Vagina (tissue), 2 donors: ENCODE measurements at regions not wholly inside any gene's neighbourhood (a gene's known extent, or its start where the extent isn't known, plus 50 kb on each side); places are given as distances from the start of the nearest gene placed in this dataset.

Experiments
- POLR2A ChIP-seq, 2 donors: fragments of 450-650 bp; IDR thresholded peaks; one replicate each; pipeline ENCODE4 v1.6.1; 2017; ENCODE audit warnings: antibody characterized with exemption in 2 of 2, mild to moderate bottlenecking in 2 of 2, moderate library complexity in 2 of 2
- POLR2AphosphoS5 ChIP-seq, 2 donors: sonication (generic); formaldehyde crosslinking; IDR thresholded peaks; one replicate each; pipeline ENCODE4 v1.9.0; 2017; ENCODE audit warnings: antibody characterized with exemption in 2 of 2, mild to moderate bottlenecking in 2 of 2, low read depth in 1 of 2; ENCODE audit not compliant: insufficient read depth in 1 of 2
- TF ChIP-seq, protein P1 (sequence below), 3 experiments: fragments of 450-650 bp in 2 of 3; fragments of 200-600 bp in 1 of 3; sonication (generic) in 1 of 3; IDR thresholded peaks; one replicate each; pipeline ENCODE4 v1.5.1; 2017 to 2019; ENCODE audit warnings: antibody characterized with exemption in 3 of 3, mild to moderate bottlenecking in 2 of 3, moderate library complexity in 2 of 3

DNA sequence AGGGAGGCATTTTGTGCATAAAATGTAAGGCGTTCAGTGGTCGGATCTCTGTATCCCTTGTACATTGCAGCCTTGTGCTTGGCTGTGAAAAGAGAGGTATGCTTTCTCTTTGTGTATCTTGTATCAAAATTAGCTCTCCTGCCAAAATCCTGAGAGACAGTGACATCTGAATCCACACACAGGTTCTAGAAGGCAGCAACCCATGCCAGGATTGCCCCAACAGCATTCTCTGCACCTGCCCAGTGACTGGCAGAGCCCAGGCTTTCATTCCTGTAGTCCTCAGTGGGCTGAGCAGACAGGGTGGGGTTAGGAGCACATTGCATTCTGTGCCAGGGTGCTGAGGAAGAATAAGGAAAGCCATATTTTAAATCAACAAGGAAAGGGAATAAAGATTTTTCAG lies 740.3 kb upstream of the RAB6C start:
- TF ChIP-seq POLR2A (IDR thresholded peaks at IDR 0.05): no peak
- TF ChIP-seq, protein P1, sequence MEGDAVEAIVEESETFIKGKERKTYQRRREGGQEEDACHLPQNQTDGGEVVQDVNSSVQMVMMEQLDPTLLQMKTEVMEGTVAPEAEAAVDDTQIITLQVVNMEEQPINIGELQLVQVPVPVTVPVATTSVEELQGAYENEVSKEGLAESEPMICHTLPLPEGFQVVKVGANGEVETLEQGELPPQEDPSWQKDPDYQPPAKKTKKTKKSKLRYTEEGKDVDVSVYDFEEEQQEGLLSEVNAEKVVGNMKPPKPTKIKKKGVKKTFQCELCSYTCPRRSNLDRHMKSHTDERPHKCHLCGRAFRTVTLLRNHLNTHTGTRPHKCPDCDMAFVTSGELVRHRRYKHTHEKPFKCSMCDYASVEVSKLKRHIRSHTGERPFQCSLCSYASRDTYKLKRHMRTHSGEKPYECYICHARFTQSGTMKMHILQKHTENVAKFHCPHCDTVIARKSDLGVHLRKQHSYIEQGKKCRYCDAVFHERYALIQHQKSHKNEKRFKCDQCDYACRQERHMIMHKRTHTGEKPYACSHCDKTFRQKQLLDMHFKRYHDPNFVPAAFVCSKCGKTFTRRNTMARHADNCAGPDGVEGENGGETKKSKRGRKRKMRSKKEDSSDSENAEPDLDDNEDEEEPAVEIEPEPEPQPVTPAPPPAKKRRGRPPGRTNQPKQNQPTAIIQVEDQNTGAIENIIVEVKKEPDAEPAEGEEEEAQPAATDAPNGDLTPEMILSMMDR (IDR thresholded peaks at IDR 0.05): no peak
- no peak for TF ChIP-seq POLR2AphosphoS5 (IDR thresholded peaks at IDR 0.05; ENCODE audit: insufficient read depth in 1 of 2, low read depth in 1 of 2)
